Stimulated activated effector memory CD8-positive, alpha-beta T cell treated with anti-CD3 and anti-CD28 coated beads, Interleukin-12 subunit alpha, Interleukin-12 subunit beta, amount 100 ng/mL, for 72 hours (primary cell): ENCODE measurements at regions not wholly inside any gene's neighbourhood (a gene's known extent, or its start where the extent isn't known, plus 50 kb on each side); places are given as distances from the start of the nearest gene placed in this dataset.
A peak's percentile ranks its signal among the peaks of the same experiment; 100 is the strongest.
"Not testable (repeated sequence)": the region's sequence is repeated elsewhere in the genome, so short reads cannot be mapped to it uniquely, and the experiment has no call there.

Experiments
- ATAC-seq: fragments of 150-1000 bp; cut with Tn5 transposase; 2 replicates; pipeline ENCODE4 v1.10.0; 2021
- DNase-seq, 2 donors: peaks; one replicate each; pipeline ENCODE4 v3.0.0; 2021 to 2022; ENCODE audit warnings: low spot score in 2 of 2
- H3K27ac Mint-ChIP-seq: one replicate; pipeline ENCODE4 v1.8.0; 2022; ENCODE audit warnings: mild to moderate bottlenecking, mixed read lengths
- H3K36me3 Mint-ChIP-seq: one replicate; pipeline ENCODE4 v1.8.0; 2022; ENCODE audit warnings: mild to moderate bottlenecking, mixed read lengths
- H3K4me1 Mint-ChIP-seq: one replicate; pipeline ENCODE4 v1.8.0; 2022; ENCODE audit warnings: mixed read lengths
- H3K4me3 Mint-ChIP-seq: one replicate; pipeline ENCODE4 v1.8.0; 2022; ENCODE audit warnings: mild to moderate bottlenecking, mixed read lengths
- H3K9me3 Mint-ChIP-seq: one replicate; pipeline ENCODE4 v1.8.0; 2022; ENCODE audit warnings: mixed read lengths

- Mint-ChIP-seq H3K9me3 (no peaks in the 10 kb centered on the region), H3K27ac (no peak overlapping the region), H3K36me3 (no peaks in the 10 kb centered on the region), H3K4me1 (no peaks in the 10 kb centered on the region), H3K4me3 (no peak overlapping the region)
- ATAC-seq (no peak), DNase-seq (no peak)
Observed at GRCh38 chr7:65503434-65504152, 129.9 kb downstream of the ZNF92 start.

GRCh38 chr7:65504504-65505319 lies 131.1 kb downstream of the ZNF92 start:
- not testable (repeated sequence) for H3K9me3 Mint-ChIP-seq, H3K27ac Mint-ChIP-seq, ATAC-seq, H3K4me1 Mint-ChIP-seq, H3K36me3 Mint-ChIP-seq, DNase-seq, H3K4me3 Mint-ChIP-seq

- DNase-seq, ATAC-seq, H3K4me3 Mint-ChIP-seq, H3K9me3 Mint-ChIP-seq, H3K4me1 Mint-ChIP-seq, H3K36me3 Mint-ChIP-seq, H3K27ac Mint-ChIP-seq: not testable (repeated sequence)
Observed at GRCh38 chr7:65505320-65505633, 131.6 kb downstream of the ZNF92 start.

GRCh38 chr7:65508581-65509367 lies 135.1 kb downstream of the ZNF92 start:
- H3K27ac Mint-ChIP-seq, H3K9me3 Mint-ChIP-seq, H3K4me1 Mint-ChIP-seq, DNase-seq, H3K36me3 Mint-ChIP-seq: not testable (repeated sequence)
- peak; percentile 31 for ATAC-seq
- H3K4me3 Mint-ChIP-seq: peak overlapping the region; percentile 56

- no peaks in the 10 kb centered on the region for H3K9me3 Mint-ChIP-seq
- H3K27ac Mint-ChIP-seq: no peak overlapping the region
- no peak for ATAC-seq
- H3K4me3 Mint-ChIP-seq: peak overlapping the region; percentile 56
- DNase-seq: no peak
- peaks cover 8% of the 10 kb centered on the region for H3K4me1 Mint-ChIP-seq
- H3K36me3 Mint-ChIP-seq: no peaks in the 10 kb centered on the region
Observed at GRCh38 chr7:65509368-65510186, 135.9 kb downstream of the ZNF92 start.

GRCh38 chr7:65510187-65510538 lies 136.5 kb downstream of the ZNF92 start:
- not testable (repeated sequence) for DNase-seq, H3K4me1 Mint-ChIP-seq, H3K27ac Mint-ChIP-seq, ATAC-seq, H3K36me3 Mint-ChIP-seq, H3K9me3 Mint-ChIP-seq
- peak overlapping the region; percentile 56 for H3K4me3 Mint-ChIP-seq

GRCh38 chr7:65519751-65520150 lies 146.1 kb downstream of the ZNF92 start:
- H3K4me1 Mint-ChIP-seq, ATAC-seq, H3K27ac Mint-ChIP-seq: not testable (repeated sequence)

GRCh38 chr7:65545465-65546161 lies 172.0 kb downstream of the ZNF92 start:
- H3K9me3 Mint-ChIP-seq, H3K36me3 Mint-ChIP-seq, ATAC-seq, H3K27ac Mint-ChIP-seq, H3K4me3 Mint-ChIP-seq, H3K4me1 Mint-ChIP-seq, DNase-seq: not testable (repeated sequence)

More at GRCh38 chr7:65519751-65520150, 146.1 kb downstream of the ZNF92 start:
- DNase-seq, H3K36me3 Mint-ChIP-seq, H3K9me3 Mint-ChIP-seq, H3K4me3 Mint-ChIP-seq: not testable (repeated sequence)

GRCh38 chr7:65549589-65550443 lies 176.2 kb downstream of the ZNF92 start:
- ATAC-seq, H3K4me1 Mint-ChIP-seq, H3K36me3 Mint-ChIP-seq, H3K4me3 Mint-ChIP-seq, H3K27ac Mint-ChIP-seq, DNase-seq, H3K9me3 Mint-ChIP-seq: not testable (repeated sequence)

GRCh38 chr7:65550444-65550809 lies 176.8 kb downstream of the ZNF92 start:
- not testable (repeated sequence) for H3K27ac Mint-ChIP-seq, DNase-seq

GRCh38 chr7:65551042-65551441 lies 177.4 kb downstream of the ZNF92 start:
- not testable (repeated sequence) for H3K4me3 Mint-ChIP-seq

More at GRCh38 chr7:65550444-65550809, 176.8 kb downstream of the ZNF92 start:
- not testable (repeated sequence) for H3K4me3 Mint-ChIP-seq, H3K36me3 Mint-ChIP-seq, ATAC-seq, H3K4me1 Mint-ChIP-seq, H3K9me3 Mint-ChIP-seq

GRCh38 chr7:65554553-65555476 lies 181.2 kb downstream of the ZNF92 start:
- not testable (repeated sequence) for ATAC-seq, H3K4me1 Mint-ChIP-seq, DNase-seq, H3K27ac Mint-ChIP-seq, H3K36me3 Mint-ChIP-seq, H3K9me3 Mint-ChIP-seq, H3K4me3 Mint-ChIP-seq

More at GRCh38 chr7:65551042-65551441, 177.4 kb downstream of the ZNF92 start:
- ATAC-seq, H3K9me3 Mint-ChIP-seq, DNase-seq, H3K4me1 Mint-ChIP-seq, H3K36me3 Mint-ChIP-seq, H3K27ac Mint-ChIP-seq: not testable (repeated sequence)

- not testable (repeated sequence) for H3K9me3 Mint-ChIP-seq, H3K36me3 Mint-ChIP-seq, H3K4me1 Mint-ChIP-seq, DNase-seq, H3K4me3 Mint-ChIP-seq, H3K27ac Mint-ChIP-seq
- ATAC-seq: peak; percentile 50
Observed at GRCh38 chr7:65558584-65558983, 184.9 kb downstream of the ZNF92 start.
